MCF 10A (cell line): ENCODE measurements at regions not wholly inside any gene's neighbourhood (a gene's known extent, or its start where the extent isn't known, plus 50 kb on each side); places are given as distances from the start of the nearest gene placed in this dataset.

Source experiments
- BruUV-seq: library from RNA; stranded (reverse); fragments of 400-500 nt; replicated peaks from 2 replicates; lab custom pipeline; 2021; lab: Mats Ljungman, UMichigan
- CTCF ChIA-PET: fragments of 300-600 bp; sonication (Branson Sonifier 250); formaldehyde crosslinking; extraction: SDS; loops from one replicate; lab custom pipeline; 2021; ENCODE audit warnings: antibody characterized with exemption, inconsistent platforms; lab: Yijun Ruan, JAX
- POLR2A ChIA-PET: fragments of 300-600, 350-650 bp; sonication (Branson Sonifier 250); formaldehyde crosslinking; extraction: SDS; loops from one replicate; lab custom pipeline; 2020; ENCODE audit warnings: antibody characterized with exemption, inconsistent platforms; lab: Yijun Ruan, JAX
- DNase-seq: peaks from one replicate; pipeline ENCODE4 v3.0.0-alpha.2; 2018; ENCODE audit not compliant: unreplicated experiment
- H3K27ac Mint-ChIP-seq: one replicate; pipeline ENCODE4 v1.8.0; 2022; ENCODE audit warnings: mild to moderate bottlenecking, low read depth, mixed read lengths; ENCODE audit not compliant: unreplicated experiment
- H3K27me3 Mint-ChIP-seq: one replicate; pipeline ENCODE4 v1.8.0; 2022; ENCODE audit warnings: mixed read lengths; ENCODE audit not compliant: insufficient read depth, unreplicated experiment
- H3K36me3 Mint-ChIP-seq: one replicate; pipeline ENCODE4 v1.8.0; 2022; ENCODE audit warnings: mild to moderate bottlenecking, moderate library complexity, mixed read lengths; ENCODE audit not compliant: insufficient read depth, unreplicated experiment
- H3K4me1 Mint-ChIP-seq: one replicate; pipeline ENCODE4 v1.8.0; 2022; ENCODE audit warnings: mixed read lengths; ENCODE audit not compliant: insufficient read depth, unreplicated experiment
- H3K4me3 Mint-ChIP-seq: one replicate; pipeline ENCODE4 v1.8.0; 2022; ENCODE audit warnings: mild to moderate bottlenecking, moderate library complexity, mixed read lengths; ENCODE audit not compliant: unreplicated experiment
- H3K9me3 Mint-ChIP-seq: one replicate; pipeline ENCODE4 v1.8.0; 2022; ENCODE audit warnings: mixed read lengths; ENCODE audit not compliant: unreplicated experiment
- intact Hi-C: fragments of 100-400 bp; cut with micrococcal nuclease; formaldehyde crosslinking; loops from 2 replicates; pipeline ENCODE4 v1.14.1; 2022
- TF ChIP-seq, protein P1 (sequence below): fragments of 200-600 bp; IDR thresholded peaks from one replicate; pipeline ENCODE4 v1.8.0; 2022; ENCODE audit warnings: antibody characterized with exemption, mild to moderate bottlenecking; ENCODE audit not compliant: unreplicated experiment

DNA sequence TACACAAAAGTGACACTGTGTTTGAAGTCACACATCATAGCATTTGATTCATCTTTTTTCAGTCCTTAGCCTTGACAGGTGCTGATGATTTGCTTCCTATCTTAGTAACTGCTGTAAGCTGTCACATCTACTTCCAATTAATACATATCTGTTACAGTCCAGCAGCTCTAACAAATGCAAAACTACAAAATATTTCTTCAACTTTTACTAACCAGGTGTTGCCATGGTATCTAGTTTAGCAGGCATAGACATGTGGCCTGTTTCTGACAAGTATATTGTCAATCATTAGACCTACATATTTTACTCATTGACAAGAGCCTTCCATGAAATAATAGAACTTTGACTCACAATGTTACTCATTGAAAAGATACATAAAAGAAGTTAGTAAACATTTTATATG is 1159.7 kb downstream of the GRIK2 start:
- Mint-ChIP-seq H3K27me3 (no peaks in the 10 kb centered on the region), H3K4me3 (no peak overlapping the region), H3K27ac (no peak overlapping the region), H3K4me1 (no peaks in the 10 kb centered on the region), H3K36me3 (no peaks in the 10 kb centered on the region), H3K9me3 (no peaks in the 10 kb centered on the region)
- POLR2A ChIA-PET, result no interaction called here
- no TSS peak for BruUV-seq
- TF ChIP-seq, protein P1, sequence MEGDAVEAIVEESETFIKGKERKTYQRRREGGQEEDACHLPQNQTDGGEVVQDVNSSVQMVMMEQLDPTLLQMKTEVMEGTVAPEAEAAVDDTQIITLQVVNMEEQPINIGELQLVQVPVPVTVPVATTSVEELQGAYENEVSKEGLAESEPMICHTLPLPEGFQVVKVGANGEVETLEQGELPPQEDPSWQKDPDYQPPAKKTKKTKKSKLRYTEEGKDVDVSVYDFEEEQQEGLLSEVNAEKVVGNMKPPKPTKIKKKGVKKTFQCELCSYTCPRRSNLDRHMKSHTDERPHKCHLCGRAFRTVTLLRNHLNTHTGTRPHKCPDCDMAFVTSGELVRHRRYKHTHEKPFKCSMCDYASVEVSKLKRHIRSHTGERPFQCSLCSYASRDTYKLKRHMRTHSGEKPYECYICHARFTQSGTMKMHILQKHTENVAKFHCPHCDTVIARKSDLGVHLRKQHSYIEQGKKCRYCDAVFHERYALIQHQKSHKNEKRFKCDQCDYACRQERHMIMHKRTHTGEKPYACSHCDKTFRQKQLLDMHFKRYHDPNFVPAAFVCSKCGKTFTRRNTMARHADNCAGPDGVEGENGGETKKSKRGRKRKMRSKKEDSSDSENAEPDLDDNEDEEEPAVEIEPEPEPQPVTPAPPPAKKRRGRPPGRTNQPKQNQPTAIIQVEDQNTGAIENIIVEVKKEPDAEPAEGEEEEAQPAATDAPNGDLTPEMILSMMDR, result no peak
- CTCF ChIA-PET, result no interaction called here
- no peak for DNase-seq
- intact Hi-C loops, result no loop called here

DNA sequence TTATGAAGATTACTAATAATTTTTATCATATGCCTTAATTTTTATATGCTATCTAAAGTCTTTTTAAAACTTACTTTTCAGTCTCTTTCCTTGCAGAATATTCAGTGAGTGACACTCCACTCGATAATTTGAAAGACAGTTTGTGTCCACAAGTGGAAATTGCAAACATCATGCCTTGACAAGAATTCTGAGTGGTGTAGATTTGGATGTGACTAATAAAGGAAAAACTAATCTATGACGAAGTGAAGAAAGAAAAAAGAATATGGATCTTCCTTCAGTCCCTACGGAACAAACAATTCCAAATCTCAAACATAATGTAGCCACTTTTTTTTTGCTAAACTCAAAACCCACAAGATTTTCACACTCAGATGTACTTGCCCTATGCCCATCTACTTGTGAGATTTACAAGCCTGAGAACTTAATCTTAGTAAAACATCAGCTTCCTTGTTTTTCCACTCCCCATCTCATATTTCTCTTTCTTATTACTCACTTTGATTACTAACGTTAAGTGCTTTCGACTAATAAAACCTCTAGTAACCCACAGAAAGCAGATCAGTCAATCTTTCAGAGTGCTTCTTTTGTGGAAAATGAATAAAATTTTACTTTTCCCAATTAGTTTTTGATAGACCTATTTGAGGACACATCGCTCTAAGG is 1155.8 kb downstream of the GRIK2 start:
- intact Hi-C loops, result no loop called here
- Mint-ChIP-seq H3K27me3 (no peaks in the 10 kb centered on the region), H3K36me3 (no peaks in the 10 kb centered on the region), H3K4me1 (no peaks in the 10 kb centered on the region), H3K9me3 (no peaks in the 10 kb centered on the region), H3K4me3 (no peak overlapping the region), H3K27ac (no peak overlapping the region)
- DNase-seq, result no peak
- BruUV-seq, result no TSS peak
- CTCF ChIA-PET, result no interaction called here
- POLR2A ChIA-PET, result no interaction called here
- TF ChIP-seq, protein P1, result no peak

DNA sequence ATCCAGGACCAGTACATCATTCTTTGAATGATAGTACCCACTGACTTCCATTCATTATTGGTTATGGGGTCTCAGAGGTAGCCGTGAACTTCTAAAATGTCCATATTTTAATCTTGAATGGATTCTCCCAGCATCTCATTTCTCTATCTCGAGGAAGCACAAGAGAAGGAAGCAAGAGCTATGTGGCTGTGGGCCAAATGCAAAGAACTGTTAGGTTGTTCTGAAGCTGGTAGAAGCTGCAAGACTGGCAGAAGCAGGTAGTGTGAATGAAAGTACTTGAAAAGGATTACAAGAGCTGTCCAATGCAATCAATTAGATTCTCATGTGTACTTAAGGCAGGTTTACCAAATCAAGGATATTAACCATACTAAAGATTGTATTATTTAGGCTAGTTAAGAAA is 1131.8 kb downstream of the GRIK2 start:
- intact Hi-C loops, result no loop called here
- ChIA-PET POLR2A (no interaction called here), CTCF (no interaction called here)
- TF ChIP-seq, protein P1, result no peak
- no peaks in the 10 kb centered on the region for H3K27me3 Mint-ChIP-seq
- H3K4me3 Mint-ChIP-seq, result no peak overlapping the region
- H3K36me3 Mint-ChIP-seq, result no peaks in the 10 kb centered on the region
- no peaks in the 10 kb centered on the region for H3K4me1 Mint-ChIP-seq
- BruUV-seq, result no TSS peak
- H3K27ac Mint-ChIP-seq, result no peak overlapping the region
- H3K9me3 Mint-ChIP-seq, result no peaks in the 10 kb centered on the region
- no peak for DNase-seq

DNA sequence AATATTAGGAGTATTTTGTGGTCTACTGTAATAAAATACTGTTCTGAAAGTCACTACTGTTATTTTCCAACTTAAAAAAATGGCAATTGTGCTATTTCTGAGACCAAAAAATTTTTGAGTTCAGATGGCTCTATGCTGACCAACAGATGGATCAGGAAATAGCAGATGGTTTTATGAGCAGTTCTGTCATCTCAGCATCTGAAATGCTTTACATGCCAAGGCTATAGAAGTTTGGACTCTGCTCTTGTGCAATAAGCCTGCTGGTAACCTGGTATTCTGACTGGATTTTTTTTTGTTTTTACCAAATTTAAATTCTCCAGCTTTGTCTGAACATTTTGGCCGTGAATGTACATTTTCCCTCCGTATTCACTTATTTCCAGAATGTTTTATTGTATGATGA is 1127.5 kb downstream of the GRIK2 start:
- CTCF ChIA-PET, result no interaction called here
- POLR2A ChIA-PET, result no interaction called here
- H3K36me3 Mint-ChIP-seq, result no peaks in the 10 kb centered on the region
- no peak overlapping the region for H3K4me3 Mint-ChIP-seq
- H3K27ac Mint-ChIP-seq, result no peak overlapping the region
- no peaks in the 10 kb centered on the region for H3K4me1 Mint-ChIP-seq
- H3K27me3 Mint-ChIP-seq, result no peaks in the 10 kb centered on the region
- no TSS peak for BruUV-seq
- intact Hi-C loops, result no loop called here
- TF ChIP-seq, protein P1, result no peak
- DNase-seq, result no peak
- no peaks in the 10 kb centered on the region for H3K9me3 Mint-ChIP-seq
